Adrenal gland (tissue), 9 donors: ENCODE measurements at regions not wholly inside any gene's neighbourhood (a gene's known extent, or its start where the extent isn't known, plus 50 kb on each side); places are given as distances from the start of the nearest gene placed in this dataset.

Source experiments
- DNase-seq, 7 donors: peaks; one replicate each; pipeline ENCODE4 v3.0.0-alpha.2; 2019 to 2020
- H3K27ac ChIP-seq, 5 donors: fragments of 200-600 bp; sonication (generic) in 4 of 5; 1 replicate in 3 of 5; 2 replicates in 2 of 5; pipeline versions ENCODE4 v1.5.1 to v1.8.0; 2016 to 2020; ENCODE audit warnings: mild to moderate bottlenecking in 1 of 5
- H3K27me3 ChIP-seq: fragments of 200-600 bp; 2 replicates; pipeline ENCODE4 v1.8.0; 2021
- H3K36me3 ChIP-seq, 2 donors: fragments of 200-600 bp; replicated peaks in 1 of 2; 1 replicate in 1 of 2; 2 replicates in 1 of 2; pipeline versions ENCODE4 v1.5.1 to v1.8.0; 2018 to 2022
- H3K4me1 ChIP-seq, 2 donors: fragments of 200-600 bp; replicated peaks in 1 of 2; 1 replicate in 1 of 2; 2 replicates in 1 of 2; pipeline versions ENCODE4 v1.5.1 to v1.8.0; 2018 to 2021
- H3K4me3 ChIP-seq, 4 donors: fragments of 200-600 bp; sonication (generic) in 3 of 4; one replicate each; pipeline ENCODE4 v1.5.1; 2016 to 2018
- H3K9me3 ChIP-seq, 3 donors: fragments of 200-600 bp; sonication (generic) in 1 of 3; replicated peaks in 1 of 3; 1 replicate in 2 of 3; 2 replicates in 1 of 3; pipeline versions ENCODE4 v1.5.1 to v1.8.0; 2016 to 2021
- CTCF ChIP-seq, 6 experiments: fragments of 450-650 bp in 4 of 6; fragments of 200-600 bp in 2 of 6; sonication (generic) in 1 of 6; IDR thresholded peaks; 1 replicate in 5 of 6; 2 replicates in 1 of 6; pipeline versions ENCODE4 v1.5.1 to v1.8.0; 2016 to 2021; ENCODE audit warnings: antibody characterized with exemption in 6 of 6, mild to moderate bottlenecking in 2 of 6, moderate library complexity in 1 of 6
- POLR2A ChIP-seq, 2 donors: fragments of 450-650 bp; IDR thresholded peaks; one replicate each; pipeline ENCODE4 v1.6.1; 2017; ENCODE audit warnings: antibody characterized with exemption in 2 of 2, mild to moderate bottlenecking in 2 of 2, moderate library complexity in 1 of 2
- WGBS, 4 donors: extraction: QIAGEN DNeasy Blood & Tissue Kit in 2 of 4; methylation state at CpG; one replicate each; pipeline versions ENCODE4 v1.1.5 to v1.1.7; 2013 to 2017; 5-methylcytosine and 5-hydroxymethylcytosine counted together
- intact Hi-C, 2 donors: fragments of 100-400 bp; cut with DNase I; formaldehyde crosslinking; loops; one replicate each; pipeline versions ENCODE4 v1.14.1 to v1.15.0; 2022 to 2023
- donor health status: healthy with polysubstance abuse.
- donor health status: Bipolar disorder and iron deficiency.
- donor health status: DM: yes; HTN: yes; CAD: no.
- donor health status: DM: no; HTN: no; CAD: no.
- donor health status: DM: no; HTN: no; CAD: no.

GRCh38 chr10:84801156-84801555 is 472.8 kb downstream of the CCSER2 start:
- TF ChIP-seq CTCF (IDR thresholded peaks at IDR 0.05), result no peak
- TF ChIP-seq POLR2A (IDR thresholded peaks at IDR 0.05), result no peak
- H3K4me3 ChIP-seq, result no peak overlapping the region
- H3K27me3 ChIP-seq, result no peaks in the 10 kb centered on the region
- intact Hi-C loops, result no loop called here
- no peaks in the 10 kb centered on the region for H3K36me3 ChIP-seq
- WGBS, 4 donors, result 38 to 42% (median 40%) methylated on average over 2 of the region's 2 CpGs
- H3K9me3 ChIP-seq, result no peaks in the 10 kb centered on the region
- no peak overlapping the region for H3K27ac ChIP-seq
- DNase-seq, result no peak
- H3K4me1 ChIP-seq, result no peaks in the 10 kb centered on the region

- no peaks in the 10 kb centered on the region for H3K4me1 ChIP-seq
- DNase-seq, result no peak
- H3K27ac ChIP-seq, result no peak overlapping the region
- no peak for TF ChIP-seq POLR2A (IDR thresholded peaks at IDR 0.05)
- H3K36me3 ChIP-seq, result no peaks in the 10 kb centered on the region
- WGBS, 4 donors, result 63 to 91% (median 74%) methylated on average over 3 of the region's 3 CpGs
- H3K4me3 ChIP-seq, result no peak overlapping the region
- intact Hi-C loops, result no loop called here
- H3K27me3 ChIP-seq, result no peaks in the 10 kb centered on the region
- H3K9me3 ChIP-seq, result no peaks in the 10 kb centered on the region
Observed at GRCh38 chr10:84801916-84802315, 473.5 kb downstream of the CCSER2 start.

- Histone ChIP-seq H3K27me3 (no peaks in the 10 kb centered on the region), H3K27ac (no peak overlapping the region), H3K36me3 (no peaks in the 10 kb centered on the region), H3K4me3 (no peak overlapping the region), H3K4me1 (no peaks in the 10 kb centered on the region), H3K9me3 (no peaks in the 10 kb centered on the region)
- TF ChIP-seq POLR2A (IDR thresholded peaks at IDR 0.05), result no peak
- no peak for TF ChIP-seq CTCF (IDR thresholded peaks at IDR 0.05)
- DNase-seq, result no peak
- intact Hi-C loops, result no loop called here
- 64 to 71% (median 68%) methylated on average over 2 of the region's 2 CpGs for whole genome bisulfite sequencing, 4 donors
Observed at GRCh38 chr10:84805149-84805548, 476.8 kb downstream of the CCSER2 start.

- intact Hi-C loops, result no loop called here
- H3K9me3 ChIP-seq, result no peaks in the 10 kb centered on the region
Observed at GRCh38 chr10:84811113-84811512, 482.7 kb downstream of the CCSER2 start.

More at GRCh38 chr10:84811113-84811512, 482.7 kb downstream of the CCSER2 start:
- TF ChIP-seq CTCF (IDR thresholded peaks at IDR 0.05) (no peak), POLR2A (IDR thresholded peaks at IDR 0.05) (no peak)
- Histone ChIP-seq H3K36me3 (no peaks in the 10 kb centered on the region), H3K4me3 (no peak overlapping the region), H3K4me1 (no peaks in the 10 kb centered on the region), H3K27ac (no peak overlapping the region), H3K27me3 (no peaks in the 10 kb centered on the region)
- WGBS, 4 donors, result 57 to 75% (median 68%) methylated on average over 5 of the region's 5 CpGs
- no peak for DNase-seq
